Right atrium auricular region (tissue), 2 donors: ENCODE measurements at regions not wholly inside any gene's neighbourhood (a gene's known extent, or its start where the extent isn't known, plus 50 kb on each side); places are given as distances from the start of the nearest gene placed in this dataset.
"Not testable (repeated sequence)": the region's sequence is repeated elsewhere in the genome, so short reads cannot be mapped to it uniquely, and the experiment has no call there.

ENCODE experiments used
- DNase-seq: peaks from one replicate; pipeline ENCODE4 v3.0.0-alpha.2; 2019; ENCODE audit warnings: low spot score
- H3K27ac ChIP-seq, 2 donors: fragments of 200-600 bp; sonication (generic); 1 replicate in 1 of 2; 2 replicates in 1 of 2; pipeline ENCODE4 v1.5.1; 2016 to 2019
- H3K27me3 ChIP-seq, 2 donors: fragments of 200-600 bp; sonication (generic); one replicate each; pipeline versions ENCODE4 v1.5.1 to v1.6.0; 2017 to 2019
- H3K36me3 ChIP-seq: fragments of 200-600 bp; sonication (generic); one replicate; pipeline ENCODE4 v1.5.1; 2016
- H3K4me1 ChIP-seq, 2 donors: fragments of 200-600 bp; sonication (generic); one replicate each; pipeline versions ENCODE4 v1.5.1 to v1.6.0; 2017 to 2019
- H3K4me3 ChIP-seq, 2 donors: fragments of 200-600 bp; sonication (generic); 1 replicate in 1 of 2; 2 replicates in 1 of 2; pipeline ENCODE4 v1.5.1; 2017 to 2019; ENCODE audit warnings: mild to moderate bottlenecking in 1 of 2, moderate library complexity in 1 of 2
- H3K9me3 ChIP-seq, 2 donors: fragments of 200-600 bp; sonication (generic); one replicate each; pipeline ENCODE4 v1.5.1; 2019
- CTCF ChIP-seq, 2 donors: fragments of 200-600 bp; sonication (generic); IDR thresholded peaks; one replicate each; pipeline ENCODE4 v1.5.1; 2019; ENCODE audit warnings: antibody characterized with exemption in 2 of 2

DNA sequence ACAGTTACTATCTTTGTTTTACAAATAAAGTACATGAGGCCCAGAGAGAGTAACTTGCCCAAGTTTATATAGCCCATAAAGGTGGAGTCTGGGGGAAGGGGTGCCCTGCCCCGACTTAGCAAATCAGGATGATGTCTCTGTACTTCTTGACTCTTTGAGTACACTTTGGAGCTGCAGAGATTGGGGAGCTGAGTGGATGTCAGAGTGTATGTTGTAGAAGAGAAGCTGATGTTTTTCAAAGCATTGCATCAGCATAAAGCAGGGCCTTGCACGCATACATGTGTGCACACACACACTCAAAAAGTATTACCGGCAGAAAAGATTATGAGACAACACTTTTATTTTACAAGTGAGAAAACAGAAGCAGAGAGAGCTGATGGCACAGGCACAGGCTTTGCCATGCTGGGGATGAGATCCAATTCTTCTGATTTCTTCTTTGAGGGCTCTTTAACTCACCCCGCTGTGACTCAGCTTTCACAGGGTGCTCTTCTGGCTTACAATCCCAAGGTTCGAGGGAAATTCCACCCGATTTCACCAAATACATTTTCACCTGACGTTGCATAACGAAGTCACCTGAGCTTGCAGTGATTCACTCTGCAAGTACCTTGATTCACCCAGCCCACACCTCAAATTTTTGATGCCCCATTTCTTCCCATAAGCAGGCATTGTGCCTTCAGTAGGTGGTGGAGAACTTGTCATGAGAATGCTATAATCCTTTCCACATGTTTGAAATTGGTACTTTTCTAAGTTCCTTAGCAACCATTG lies 292.8 kb upstream of the BOD1L1 start:
- no peak overlapping the region for H3K27ac ChIP-seq
- H3K9me3 ChIP-seq = no peaks in the 10 kb centered on the region
- H3K4me1 ChIP-seq = peaks cover 0 to 10% of the 10 kb centered on the region in 2 donors
- DNase-seq = no peak
- no peak overlapping the region for H3K4me3 ChIP-seq
- H3K27me3 ChIP-seq = no peaks in the 10 kb centered on the region
- no peaks in the 10 kb centered on the region for H3K36me3 ChIP-seq
- no peak for TF ChIP-seq CTCF (IDR thresholded peaks at IDR 0.05)

DNA sequence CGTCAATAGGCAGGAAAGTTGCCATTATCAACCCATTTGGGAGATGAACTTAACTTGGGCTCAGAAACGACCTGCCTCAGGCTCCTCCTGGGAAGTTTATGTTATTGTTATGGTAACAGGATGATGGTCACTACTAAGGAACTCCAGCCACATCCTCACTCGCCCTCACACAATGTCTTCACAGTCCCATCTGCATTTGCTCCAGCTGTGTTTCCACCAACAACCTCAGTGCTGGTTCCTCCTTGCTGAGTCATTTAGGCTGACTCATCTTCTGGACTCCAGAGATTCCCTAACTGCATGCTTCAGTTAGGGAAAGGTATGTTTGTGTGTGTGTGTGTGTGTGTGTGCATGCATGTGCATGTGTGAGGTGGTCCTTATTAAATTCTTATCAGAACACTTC lies 293.4 kb upstream of the BOD1L1 start:
- TF ChIP-seq CTCF (IDR thresholded peaks at IDR 0.05) = no peak
- Histone ChIP-seq H3K4me3 (no peak overlapping the region), H3K27ac (no peak overlapping the region), H3K36me3 (no peaks in the 10 kb centered on the region), H3K9me3 (no peaks in the 10 kb centered on the region), H3K27me3 (no peaks in the 10 kb centered on the region), H3K4me1 (peaks cover 0 to 10% of the 10 kb centered on the region in 2 donors)
- peak; percentile 72 for DNase-seq

DNA sequence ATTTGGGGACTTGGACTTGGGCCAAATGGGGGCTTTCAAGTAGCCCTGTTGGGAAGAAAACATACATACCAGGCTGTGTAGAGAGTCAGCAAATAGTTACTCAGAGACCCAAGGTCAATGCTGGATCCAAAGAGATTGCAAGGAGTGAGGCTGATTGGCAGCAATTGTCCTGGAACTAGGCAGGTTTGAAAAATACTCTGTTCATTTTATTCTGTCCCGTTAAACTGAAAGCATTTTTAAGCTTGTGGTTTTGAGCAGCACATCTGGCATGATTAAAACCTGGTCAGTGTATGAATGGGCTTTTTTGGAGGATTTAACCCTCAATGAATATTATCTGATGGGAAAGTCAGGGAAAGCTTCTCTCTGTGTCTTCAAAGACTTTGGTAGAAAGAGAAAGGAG lies 294.3 kb upstream of the BOD1L1 start:
- Histone ChIP-seq H3K27ac (no peak overlapping the region), H3K27me3 (no peaks in the 10 kb centered on the region), H3K4me1 (peaks cover 0 to 10% of the 10 kb centered on the region in 2 donors), H3K4me3 (no peak overlapping the region), H3K36me3 (no peaks in the 10 kb centered on the region), H3K9me3 (no peaks in the 10 kb centered on the region)
- no peak for DNase-seq
- TF ChIP-seq CTCF (IDR thresholded peaks at IDR 0.05) = no peak

DNA sequence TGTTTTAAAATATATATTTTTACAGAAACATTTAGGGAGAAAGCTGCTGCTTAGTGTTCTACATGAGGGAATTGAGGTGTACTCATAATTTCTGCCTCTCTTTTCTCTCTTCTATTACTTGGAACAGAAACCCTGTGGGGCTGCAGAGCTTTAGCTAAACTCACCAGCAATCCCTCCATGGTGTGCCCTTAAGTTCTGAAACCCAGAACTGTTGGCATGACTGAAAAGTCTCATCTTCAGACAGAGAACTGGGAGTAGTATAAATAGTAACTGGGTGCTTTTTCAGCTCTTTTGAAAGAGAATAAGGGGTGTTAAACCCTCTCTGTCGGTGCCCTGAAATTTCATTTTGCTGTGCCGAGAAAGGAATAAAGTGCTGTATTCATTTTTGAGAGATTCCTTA lies 294.9 kb upstream of the BOD1L1 start:
- Histone ChIP-seq H3K36me3 (no peaks in the 10 kb centered on the region), H3K27me3 (no peaks in the 10 kb centered on the region), H3K4me3 (no peak overlapping the region), H3K4me1 (peaks cover 0 to 10% of the 10 kb centered on the region in 2 donors), H3K27ac (no peak overlapping the region), H3K9me3 (no peaks in the 10 kb centered on the region)
- no peak for DNase-seq
- no peak for TF ChIP-seq CTCF (IDR thresholded peaks at IDR 0.05)

DNA sequence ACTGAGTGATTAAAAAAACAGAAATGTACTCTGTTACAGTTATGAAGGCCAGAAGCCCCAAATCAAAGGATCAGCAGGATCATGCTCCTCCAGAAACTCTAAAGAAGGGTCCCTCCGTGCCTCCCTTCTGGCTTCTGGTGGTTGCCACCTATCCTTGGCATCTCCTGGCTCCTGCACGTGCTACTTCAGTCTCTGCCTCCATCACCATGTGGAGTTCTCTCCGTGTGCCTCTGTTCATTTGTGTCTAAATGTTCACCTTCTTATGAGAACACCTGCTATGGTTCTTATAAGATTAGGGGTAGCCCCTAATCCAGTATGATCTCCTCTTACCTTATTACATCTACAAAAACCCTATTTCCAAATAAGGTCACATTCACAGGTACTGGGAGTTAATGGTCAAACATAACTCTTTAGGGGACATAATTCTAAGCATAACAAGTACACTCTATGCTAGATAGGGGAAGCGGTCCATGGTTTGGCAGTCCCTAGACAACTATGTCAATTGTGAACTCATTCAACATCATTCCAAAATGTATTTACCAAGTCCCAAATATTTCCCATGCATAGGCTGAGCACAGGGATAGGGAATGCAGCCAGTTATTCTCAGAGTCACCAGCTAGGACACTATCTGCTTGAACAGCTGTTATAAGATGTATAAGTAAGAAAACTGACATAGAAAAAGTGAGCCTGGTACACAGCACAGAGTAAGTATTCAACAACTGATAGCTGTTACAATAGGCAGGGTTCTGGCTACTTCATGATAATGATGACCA lies 295.5 kb upstream of the BOD1L1 start:
- Histone ChIP-seq H3K4me3 (no peak overlapping the region), H3K27me3 (no peaks in the 10 kb centered on the region), H3K36me3 (no peaks in the 10 kb centered on the region), H3K4me1 (peaks cover 0 to 10% of the 10 kb centered on the region in 2 donors), H3K9me3 (no peaks in the 10 kb centered on the region), H3K27ac (no peak overlapping the region)
- DNase-seq = no peak
- TF ChIP-seq CTCF (IDR thresholded peaks at IDR 0.05) = no peak

GRCh38 chr4:13924900-13925299 lies 297.4 kb upstream of the BOD1L1 start:
- not testable (repeated sequence) for H3K9me3 ChIP-seq, H3K36me3 ChIP-seq, H3K27me3 ChIP-seq, H3K4me3 ChIP-seq, H3K4me1 ChIP-seq, DNase-seq, H3K27ac ChIP-seq
